ENCODE measurements at regions not wholly inside any gene's neighbourhood (a gene's known extent, or its start where the extent isn't known, plus 50 kb on each side); places are given as distances from the start of the nearest gene placed in this dataset.
"Not testable (repeated sequence)": the region's sequence is repeated elsewhere in the genome, so short reads cannot be mapped to it uniquely, and the experiment has no call there.

DNA sequence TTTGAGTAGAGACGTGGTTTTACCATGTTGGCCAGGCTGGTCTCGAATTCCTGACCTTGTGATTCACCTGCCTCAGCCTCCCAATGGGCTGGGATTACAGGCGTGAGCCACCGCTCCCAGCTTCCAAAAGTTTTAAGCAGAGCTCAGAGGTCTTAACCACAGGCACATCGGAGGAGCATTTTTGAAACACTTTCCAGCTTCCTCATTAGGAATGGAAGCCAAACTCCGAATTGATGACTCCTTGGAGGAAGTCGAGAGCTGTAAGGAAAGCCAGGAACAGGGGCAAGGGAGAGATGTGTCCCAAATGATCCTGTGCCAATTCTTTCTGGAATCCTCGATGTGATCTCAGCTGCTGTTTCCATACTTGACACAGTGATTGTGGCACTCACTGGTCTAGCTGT, 56.2 kb upstream of the CCZ1B start:
- no CpG with 5 or more reads among the region's 8 CpGs for WGBS (ENCODE audit: insufficient coverage, insufficient read length)
- not testable (repeated sequence) for H3K27ac ChIP-seq (ENCODE audit: low read length); H3K9me3 ChIP-seq (ENCODE audit: control insufficient read depth, insufficient read depth, low read length); H3K4me1 ChIP-seq (ENCODE audit: control insufficient read depth, insufficient read depth, low read length); H3K36me3 ChIP-seq (ENCODE audit: control insufficient read depth, insufficient read depth, low read length); DNase-seq (ENCODE audit: low read depth, low spot score); H3K4me3 ChIP-seq (ENCODE audit: low read length); H3K27me3 ChIP-seq (ENCODE audit: control insufficient read depth, insufficient read depth, low read length)

DNA sequence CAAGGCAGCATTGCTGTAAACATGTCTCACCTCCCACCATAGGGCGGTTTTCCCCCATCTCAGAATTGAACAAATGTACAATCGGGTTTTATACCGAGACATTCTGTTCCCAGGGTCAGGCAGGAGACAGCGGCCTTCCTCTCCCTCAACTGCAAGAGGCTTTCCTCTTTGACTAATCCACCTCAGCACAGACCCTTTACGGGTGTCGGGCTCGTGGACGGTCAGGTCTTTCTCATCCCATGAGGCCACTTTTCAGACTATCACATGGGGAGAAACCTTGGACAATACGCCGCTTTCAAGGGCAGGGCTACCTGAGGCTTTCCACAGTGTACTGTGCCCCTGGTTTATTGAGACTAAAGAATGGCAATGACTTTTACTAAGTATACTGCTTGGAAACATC, 57.7 kb upstream of the CCZ1B start:
- H3K4me1 ChIP-seq (ENCODE audit: control insufficient read depth, insufficient read depth, low read length); DNase-seq (ENCODE audit: low read depth, low spot score); H3K4me3 ChIP-seq (ENCODE audit: low read length); H3K36me3 ChIP-seq (ENCODE audit: control insufficient read depth, insufficient read depth, low read length); H3K27me3 ChIP-seq (ENCODE audit: control insufficient read depth, insufficient read depth, low read length); H3K27ac ChIP-seq (ENCODE audit: low read length); H3K9me3 ChIP-seq (ENCODE audit: control insufficient read depth, insufficient read depth, low read length): not testable (repeated sequence)
- no CpG with 5 or more reads among the region's 10 CpGs for WGBS (ENCODE audit: insufficient coverage, insufficient read length)

DNA sequence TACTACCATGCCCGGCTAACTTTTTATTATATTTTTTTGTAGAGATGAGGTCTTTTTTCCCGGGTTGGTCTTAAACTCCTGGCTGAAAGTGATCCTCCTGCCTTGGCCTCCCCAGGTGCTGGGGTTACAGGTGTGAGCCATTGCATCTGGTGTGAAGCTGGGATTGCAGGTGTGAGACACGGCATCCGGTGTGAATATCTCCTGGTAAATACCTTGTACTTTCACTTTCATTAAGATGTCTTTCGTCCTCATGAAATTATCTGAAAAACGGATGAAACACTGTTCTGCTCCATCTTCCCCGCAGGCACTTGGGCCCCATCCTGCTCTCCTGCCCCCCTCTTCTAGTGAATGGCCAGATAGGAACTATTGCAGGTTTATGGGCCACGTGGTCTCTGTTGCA, 60.1 kb upstream of the CCZ1B start:
- WGBS (ENCODE audit: insufficient coverage, insufficient read length), result no CpG with 5 or more reads among the region's 8 CpGs
- Histone ChIP-seq H3K4me1 (ENCODE audit: control insufficient read depth, insufficient read depth, low read length) (no peaks in the 10 kb centered on the region), H3K36me3 (ENCODE audit: control insufficient read depth, insufficient read depth, low read length) (no peaks in the 10 kb centered on the region), H3K9me3 (ENCODE audit: control insufficient read depth, insufficient read depth, low read length) (no peaks in the 10 kb centered on the region), H3K27me3 (ENCODE audit: control insufficient read depth, insufficient read depth, low read length) (no peaks in the 10 kb centered on the region), H3K4me3 (ENCODE audit: low read length) (no peak overlapping the region), H3K27ac (ENCODE audit: low read length) (no peak overlapping the region)
- no peak for DNase-seq (ENCODE audit: low read depth, low spot score)

DNA sequence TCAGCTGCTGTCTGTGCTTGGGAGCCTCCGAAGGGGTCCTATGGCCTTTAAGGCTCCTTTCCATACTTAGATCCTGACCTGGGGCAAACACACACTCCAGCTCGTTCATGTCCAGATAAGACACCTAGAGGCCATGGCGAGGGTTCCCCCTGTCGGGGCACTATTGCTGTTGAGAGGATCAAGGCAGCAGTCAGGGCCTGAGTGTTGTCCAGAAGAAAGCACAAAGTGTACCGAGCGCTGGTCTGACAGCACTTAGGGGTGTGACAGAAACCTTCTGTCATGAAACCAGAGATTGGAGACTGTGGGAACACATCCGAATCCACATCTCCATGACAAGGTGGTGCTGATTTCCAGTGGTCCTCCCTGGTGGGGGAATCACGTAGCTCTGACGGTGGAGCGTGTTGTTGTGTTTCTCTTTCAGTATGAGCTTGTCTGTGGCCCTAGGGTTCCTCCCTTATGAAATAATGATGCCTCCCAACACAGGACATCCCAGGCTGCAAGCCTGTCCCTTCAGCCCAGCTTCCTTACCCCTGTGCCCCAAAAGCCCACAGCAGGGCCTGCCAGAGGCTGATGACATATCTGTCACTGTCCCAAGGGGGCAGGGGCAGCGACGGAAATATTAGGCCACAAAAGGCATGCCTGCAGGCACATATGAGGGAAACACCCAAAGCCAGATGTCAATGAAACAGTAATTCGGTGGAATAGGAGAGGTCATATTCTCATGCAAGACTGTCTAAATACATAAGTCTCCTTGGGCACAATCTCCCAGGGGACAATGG, 62.4 kb upstream of the CCZ1B start:
- WGBS (ENCODE audit: insufficient coverage, insufficient read length), result no CpG with 5 or more reads among the region's 13 CpGs
- not testable (repeated sequence) for H3K4me1 ChIP-seq (ENCODE audit: control insufficient read depth, insufficient read depth, low read length); H3K4me3 ChIP-seq (ENCODE audit: low read length); H3K27me3 ChIP-seq (ENCODE audit: control insufficient read depth, insufficient read depth, low read length); H3K27ac ChIP-seq (ENCODE audit: low read length); H3K36me3 ChIP-seq (ENCODE audit: control insufficient read depth, insufficient read depth, low read length); DNase-seq (ENCODE audit: low read depth, low spot score); H3K9me3 ChIP-seq (ENCODE audit: control insufficient read depth, insufficient read depth, low read length)

DNA sequence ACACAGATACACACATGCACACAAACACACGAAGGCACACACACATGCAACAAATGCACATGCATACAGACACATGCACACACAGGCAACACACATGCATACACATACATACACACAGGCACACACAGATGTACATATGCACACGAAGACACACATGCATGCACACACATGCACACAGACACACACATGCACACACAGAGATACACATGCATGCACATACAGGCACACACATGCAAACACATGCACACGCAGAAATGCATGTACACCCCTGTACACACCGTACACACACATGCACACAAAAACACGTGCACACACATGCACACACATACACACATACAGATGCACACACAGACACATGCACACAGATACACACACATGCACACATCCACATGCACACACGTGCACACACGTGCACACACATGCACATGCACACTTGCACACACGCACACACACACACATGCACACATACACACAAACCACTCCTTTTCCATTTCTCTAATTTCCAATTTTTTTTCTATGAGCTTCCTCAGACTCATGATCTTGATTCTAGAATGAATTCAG, 63.3 kb upstream of the CCZ1B start:
- Histone ChIP-seq H3K27ac (ENCODE audit: low read length) (no peak overlapping the region), H3K4me1 (ENCODE audit: control insufficient read depth, insufficient read depth, low read length) (no peaks in the 10 kb centered on the region), H3K4me3 (ENCODE audit: low read length) (no peak overlapping the region), H3K27me3 (ENCODE audit: control insufficient read depth, insufficient read depth, low read length) (no peaks in the 10 kb centered on the region), H3K9me3 (ENCODE audit: control insufficient read depth, insufficient read depth, low read length) (no peaks in the 10 kb centered on the region), H3K36me3 (ENCODE audit: control insufficient read depth, insufficient read depth, low read length) (no peaks in the 10 kb centered on the region)
- no peak for DNase-seq (ENCODE audit: low read depth, low spot score)
- no CpG with 5 or more reads among the region's 8 CpGs for WGBS (ENCODE audit: insufficient coverage, insufficient read length)

DNA sequence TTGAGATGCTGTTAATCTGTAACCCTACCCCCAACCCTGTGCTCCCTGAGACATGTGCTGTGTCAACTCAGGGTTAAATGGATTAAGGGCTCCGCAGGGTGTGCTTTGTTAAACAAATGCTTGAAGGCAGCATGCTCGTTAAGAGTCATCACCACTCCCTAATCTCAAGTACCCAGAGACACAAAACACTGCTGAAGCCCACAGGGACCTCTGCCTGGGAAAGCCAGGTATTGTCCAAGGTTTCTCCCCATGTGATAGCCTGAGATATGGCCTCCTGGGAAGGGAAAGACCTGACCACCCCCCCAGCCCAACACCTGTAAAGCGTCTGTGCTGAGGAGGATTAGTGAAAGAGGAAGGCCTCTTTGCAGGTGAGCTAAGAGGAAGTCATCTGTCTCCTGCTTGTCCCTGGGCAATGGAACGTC, 76.0 kb upstream of the CCZ1B start:
- not testable (repeated sequence) for H3K4me3 ChIP-seq (ENCODE audit: low read length); H3K9me3 ChIP-seq (ENCODE audit: control insufficient read depth, insufficient read depth, low read length); H3K36me3 ChIP-seq (ENCODE audit: control insufficient read depth, insufficient read depth, low read length); H3K27ac ChIP-seq (ENCODE audit: low read length); H3K27me3 ChIP-seq (ENCODE audit: control insufficient read depth, insufficient read depth, low read length); H3K4me1 ChIP-seq (ENCODE audit: control insufficient read depth, insufficient read depth, low read length)
- WGBS (ENCODE audit: insufficient coverage, insufficient read length), result no CpG with 5 or more reads among the region's 4 CpGs
- DNase-seq (ENCODE audit: low read depth, low spot score), result peak; percentile 20

DNA sequence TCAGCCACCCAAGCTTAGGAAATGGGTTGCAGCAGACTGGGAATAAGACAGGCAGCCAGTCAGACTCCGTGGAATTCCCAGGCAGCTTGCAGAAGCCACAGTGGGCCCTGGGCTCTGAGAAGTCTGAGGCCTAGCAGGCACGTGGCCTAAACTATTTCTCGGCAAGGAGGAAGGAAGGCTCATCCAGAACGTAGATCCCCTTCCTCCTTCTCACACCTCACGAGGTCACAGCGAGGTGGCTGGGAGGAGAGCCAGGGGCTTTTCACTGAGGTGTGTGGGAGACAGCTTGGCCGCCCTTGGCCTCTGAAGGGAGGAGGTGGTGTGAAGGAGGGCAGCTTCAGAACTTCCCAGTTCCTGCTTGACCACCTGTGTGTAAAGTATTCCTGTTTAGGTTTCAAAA, 77.2 kb upstream of the CCZ1B start:
- not testable (repeated sequence) for DNase-seq (ENCODE audit: low read depth, low spot score); H3K27ac ChIP-seq (ENCODE audit: low read length); H3K4me1 ChIP-seq (ENCODE audit: control insufficient read depth, insufficient read depth, low read length); H3K27me3 ChIP-seq (ENCODE audit: control insufficient read depth, insufficient read depth, low read length); H3K9me3 ChIP-seq (ENCODE audit: control insufficient read depth, insufficient read depth, low read length); H3K4me3 ChIP-seq (ENCODE audit: low read length); H3K36me3 ChIP-seq (ENCODE audit: control insufficient read depth, insufficient read depth, low read length)
- WGBS (ENCODE audit: insufficient coverage, insufficient read length), result no CpG with 5 or more reads among the region's 7 CpGs

DNA sequence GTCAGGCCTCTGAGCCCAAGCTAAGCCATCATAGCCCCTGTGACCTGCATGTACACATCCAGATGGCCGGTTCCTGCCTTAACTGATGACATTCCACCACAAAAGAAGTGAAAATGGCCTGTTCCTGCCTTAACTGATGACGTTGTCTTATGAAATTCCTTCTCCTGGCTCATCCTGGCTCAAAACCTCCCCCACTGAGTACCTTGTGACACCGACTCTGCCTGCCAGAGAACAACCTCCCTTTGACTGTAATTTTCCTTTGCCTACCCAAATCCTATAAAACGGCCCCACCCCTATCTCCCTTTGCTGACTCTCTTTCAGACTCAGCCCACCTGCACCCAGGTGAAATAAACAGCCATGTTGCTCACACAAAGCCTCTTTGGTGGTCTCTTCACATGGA, 77.7 kb upstream of the CCZ1B start:
- H3K4me1 ChIP-seq (ENCODE audit: control insufficient read depth, insufficient read depth, low read length); H3K27me3 ChIP-seq (ENCODE audit: control insufficient read depth, insufficient read depth, low read length); H3K36me3 ChIP-seq (ENCODE audit: control insufficient read depth, insufficient read depth, low read length); H3K4me3 ChIP-seq (ENCODE audit: low read length); H3K27ac ChIP-seq (ENCODE audit: low read length); DNase-seq (ENCODE audit: low read depth, low spot score); H3K9me3 ChIP-seq (ENCODE audit: control insufficient read depth, insufficient read depth, low read length): not testable (repeated sequence)
- WGBS (ENCODE audit: insufficient coverage, insufficient read length), result no CpG with 5 or more reads among the region's 4 CpGs

DNA sequence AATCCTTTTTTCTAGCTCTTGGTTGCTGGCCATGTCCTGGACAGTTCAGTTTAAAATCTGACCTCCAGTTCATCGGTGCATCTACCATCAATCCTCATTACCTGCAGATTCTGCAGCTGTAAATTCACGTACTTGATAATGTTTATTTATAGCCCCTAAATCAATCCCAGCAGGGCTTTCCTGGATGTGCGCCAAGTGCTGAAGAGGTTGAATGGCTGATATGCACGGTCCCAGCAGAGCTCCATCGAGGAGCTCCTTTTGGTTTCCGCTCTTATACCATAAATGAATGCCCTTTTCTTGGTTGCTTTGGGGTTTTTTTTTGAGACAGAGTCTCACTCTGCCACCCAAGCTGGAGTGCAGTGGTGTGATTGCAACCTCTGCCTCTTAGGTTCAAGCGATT, 91.2 kb upstream of the CCZ1B start:
- Histone ChIP-seq H3K4me3 (ENCODE audit: low read length) (no peak overlapping the region), H3K36me3 (ENCODE audit: control insufficient read depth, insufficient read depth, low read length) (no peaks in the 10 kb centered on the region), H3K4me1 (ENCODE audit: control insufficient read depth, insufficient read depth, low read length) (no peaks in the 10 kb centered on the region), H3K9me3 (ENCODE audit: control insufficient read depth, insufficient read depth, low read length) (no peaks in the 10 kb centered on the region), H3K27ac (ENCODE audit: low read length) (no peak overlapping the region), H3K27me3 (ENCODE audit: control insufficient read depth, insufficient read depth, low read length) (no peaks in the 10 kb centered on the region)
- no peak for DNase-seq (ENCODE audit: low read depth, low spot score)
- WGBS (ENCODE audit: insufficient coverage, insufficient read length), result no CpG with 5 or more reads among the region's 7 CpGs

DNA sequence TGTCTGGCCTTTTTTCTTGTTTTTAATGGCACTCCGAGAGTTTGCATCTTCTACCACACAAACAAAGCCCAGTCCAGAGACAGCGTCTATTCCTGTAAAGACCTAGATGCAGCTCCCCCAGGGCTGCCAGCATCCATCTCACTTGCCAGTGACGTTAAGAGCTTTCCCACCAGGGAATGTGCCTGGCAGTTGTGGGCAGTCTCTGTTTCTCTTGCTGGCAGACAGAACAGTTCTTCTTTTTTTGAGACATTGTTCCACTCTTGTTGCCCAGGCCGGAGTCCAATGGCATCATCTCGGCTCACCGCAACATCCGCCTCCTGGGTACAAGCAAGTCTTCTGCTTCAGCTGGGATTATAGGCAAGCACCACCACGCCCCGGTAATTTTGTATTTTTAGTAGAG, 93.1 kb upstream of the CCZ1B start:
- H3K36me3 ChIP-seq (ENCODE audit: control insufficient read depth, insufficient read depth, low read length); H3K27ac ChIP-seq (ENCODE audit: low read length); DNase-seq (ENCODE audit: low read depth, low spot score); H3K9me3 ChIP-seq (ENCODE audit: control insufficient read depth, insufficient read depth, low read length); H3K27me3 ChIP-seq (ENCODE audit: control insufficient read depth, insufficient read depth, low read length); H3K4me3 ChIP-seq (ENCODE audit: low read length); H3K4me1 ChIP-seq (ENCODE audit: control insufficient read depth, insufficient read depth, low read length): not testable (repeated sequence)
- WGBS (ENCODE audit: insufficient coverage, insufficient read length), result no CpG with 5 or more reads among the region's 9 CpGs

DNA sequence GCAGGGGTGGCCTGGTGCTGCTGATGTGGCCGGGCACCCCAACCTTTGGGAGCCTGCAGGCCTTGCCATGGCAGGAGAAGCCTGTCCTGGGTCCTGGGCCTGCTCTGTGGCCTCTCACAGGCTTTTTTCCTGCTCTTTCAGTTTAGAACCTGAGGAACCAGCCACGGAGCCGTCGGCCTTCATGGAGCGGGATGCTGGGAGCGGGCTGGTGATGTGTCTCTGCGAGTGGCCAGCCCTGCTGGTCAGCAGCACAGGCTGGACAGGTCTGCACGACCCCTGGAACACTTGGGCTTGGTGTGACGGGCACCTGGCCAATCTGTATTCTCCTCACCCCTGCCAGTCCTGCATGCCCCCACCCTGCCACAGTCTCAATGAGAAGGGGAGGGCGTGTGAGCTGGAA, 98.4 kb upstream of the CCZ1B start:
- H3K27me3 ChIP-seq (ENCODE audit: control insufficient read depth, insufficient read depth, low read length); H3K4me1 ChIP-seq (ENCODE audit: control insufficient read depth, insufficient read depth, low read length); H3K27ac ChIP-seq (ENCODE audit: low read length); H3K9me3 ChIP-seq (ENCODE audit: control insufficient read depth, insufficient read depth, low read length); H3K36me3 ChIP-seq (ENCODE audit: control insufficient read depth, insufficient read depth, low read length); DNase-seq (ENCODE audit: low read depth, low spot score); H3K4me3 ChIP-seq (ENCODE audit: low read length): not testable (repeated sequence)
- no CpG with 5 or more reads among the region's 10 CpGs for WGBS (ENCODE audit: insufficient coverage, insufficient read length)

Data from iPS DF 6.9 (cell line).